ENCODE measurements at regions not wholly inside any gene's neighbourhood (a gene's known extent, or its start where the extent isn't known, plus 50 kb on each side); places are given as distances from the start of the nearest gene placed in this dataset.
A peak's percentile ranks its signal among the peaks of the same experiment; 100 is the strongest.

DNA sequence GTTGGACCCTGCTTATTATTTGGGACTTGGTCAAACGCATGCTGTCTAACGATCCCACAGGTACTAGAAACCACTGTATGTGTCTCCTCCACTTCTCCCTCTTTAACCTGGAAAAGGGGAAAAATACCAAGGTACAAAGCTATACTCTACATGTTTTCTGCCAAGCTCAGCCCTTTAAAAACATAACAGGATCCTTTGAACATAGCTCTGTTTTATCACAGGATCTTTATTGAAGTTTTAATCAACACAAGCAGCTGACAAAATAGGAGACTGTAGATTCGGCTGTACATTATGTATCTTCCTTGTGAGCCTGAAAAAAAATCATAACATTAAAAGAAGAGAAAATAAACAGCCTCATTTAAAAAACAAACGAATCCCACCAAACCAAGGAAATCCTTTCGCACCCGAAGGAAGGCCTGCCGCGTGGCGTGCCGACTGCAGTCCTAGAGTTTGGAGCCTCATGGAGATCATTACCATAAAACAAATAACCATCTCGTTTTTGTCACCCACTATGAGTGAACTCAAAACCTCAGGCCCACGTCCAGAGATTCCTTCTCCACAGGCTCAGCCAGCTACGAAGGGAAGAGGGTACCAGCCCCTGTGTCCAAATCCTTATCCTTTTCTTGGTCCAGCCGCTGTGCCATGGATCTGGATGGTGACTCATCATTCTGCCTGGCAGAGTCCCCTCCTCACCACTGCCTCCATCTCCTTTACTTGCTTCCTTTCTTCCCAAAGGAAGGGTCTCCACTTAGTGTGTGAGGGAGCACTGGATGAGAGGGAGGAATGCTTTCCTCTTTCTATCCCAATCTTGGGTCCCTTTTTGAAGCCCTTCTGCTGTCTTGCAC, 651.1 kb downstream of the CCDC171 start:
- DNase-seq = no peak

DNA sequence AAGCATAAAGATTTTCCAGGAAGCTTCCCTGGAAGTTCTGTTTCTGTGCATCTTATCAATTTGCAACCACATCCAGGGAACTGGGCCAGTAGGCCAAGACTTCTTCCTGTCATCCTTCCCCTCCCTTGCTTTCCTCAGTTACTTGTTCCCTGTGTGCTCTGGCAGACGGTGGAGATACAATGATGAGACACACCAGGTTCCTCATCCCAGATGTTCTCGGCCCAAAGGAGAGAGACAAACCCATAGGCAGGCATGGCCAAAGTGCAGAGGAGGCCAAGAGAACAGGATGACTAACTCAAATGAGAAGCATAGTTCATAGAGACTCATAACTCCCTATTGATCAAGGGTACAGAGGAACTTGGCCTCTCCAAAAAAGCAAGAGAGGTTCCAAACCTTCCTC, 652.6 kb downstream of the CCDC171 start:
- no peak for DNase-seq

- no peak for DNase-seq
These were observed 653.7 kb downstream of the CCDC171 start for GRCh38 chr9:16206518-16206917.

DNA sequence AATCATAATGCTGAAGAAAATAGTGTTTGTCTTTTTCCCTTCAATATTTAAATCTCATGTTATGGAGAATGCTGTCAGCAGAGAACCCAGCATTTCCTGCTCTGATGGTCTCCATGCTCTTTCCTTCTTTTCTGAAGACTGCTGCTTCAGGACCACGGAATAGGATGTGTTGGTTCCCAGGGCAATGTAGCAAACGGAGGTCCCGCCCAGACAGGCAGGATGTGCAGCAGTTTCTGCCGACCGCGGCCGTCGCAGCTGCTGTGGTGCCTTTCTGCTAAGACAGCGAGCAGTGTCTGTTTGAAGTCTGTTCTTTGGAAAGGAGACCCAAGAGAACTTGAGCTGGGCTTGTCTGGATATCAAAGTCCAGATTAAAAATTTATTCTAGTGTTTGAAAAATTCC, 654.3 kb downstream of the CCDC171 start:
- DNase-seq = peak; percentile 71

GRCh38 chr9:16210440-16210839, 657.6 kb downstream of the CCDC171 start:
- DNase-seq = no peak

DNA sequence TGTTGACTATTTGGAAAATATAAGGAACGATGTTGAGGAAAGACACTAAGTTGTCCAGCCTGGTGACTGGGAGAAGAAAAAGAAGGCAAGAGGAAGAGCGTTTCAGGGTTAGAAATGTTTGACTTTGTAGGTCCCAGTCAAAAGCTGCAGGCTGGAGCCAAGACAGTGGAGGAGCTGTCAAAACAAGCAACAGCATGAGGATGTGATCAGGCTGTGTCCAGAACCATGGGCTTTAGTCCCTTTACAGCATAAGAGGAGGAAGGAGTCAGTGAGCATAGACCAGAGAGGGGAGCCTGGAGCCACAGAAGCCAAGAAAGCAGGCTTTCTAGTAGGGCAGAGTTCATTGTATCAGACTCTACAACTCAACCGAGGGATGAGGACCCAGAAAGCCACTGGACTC, 658.5 kb downstream of the BNC2 start:
- no peak for DNase-seq

DNA sequence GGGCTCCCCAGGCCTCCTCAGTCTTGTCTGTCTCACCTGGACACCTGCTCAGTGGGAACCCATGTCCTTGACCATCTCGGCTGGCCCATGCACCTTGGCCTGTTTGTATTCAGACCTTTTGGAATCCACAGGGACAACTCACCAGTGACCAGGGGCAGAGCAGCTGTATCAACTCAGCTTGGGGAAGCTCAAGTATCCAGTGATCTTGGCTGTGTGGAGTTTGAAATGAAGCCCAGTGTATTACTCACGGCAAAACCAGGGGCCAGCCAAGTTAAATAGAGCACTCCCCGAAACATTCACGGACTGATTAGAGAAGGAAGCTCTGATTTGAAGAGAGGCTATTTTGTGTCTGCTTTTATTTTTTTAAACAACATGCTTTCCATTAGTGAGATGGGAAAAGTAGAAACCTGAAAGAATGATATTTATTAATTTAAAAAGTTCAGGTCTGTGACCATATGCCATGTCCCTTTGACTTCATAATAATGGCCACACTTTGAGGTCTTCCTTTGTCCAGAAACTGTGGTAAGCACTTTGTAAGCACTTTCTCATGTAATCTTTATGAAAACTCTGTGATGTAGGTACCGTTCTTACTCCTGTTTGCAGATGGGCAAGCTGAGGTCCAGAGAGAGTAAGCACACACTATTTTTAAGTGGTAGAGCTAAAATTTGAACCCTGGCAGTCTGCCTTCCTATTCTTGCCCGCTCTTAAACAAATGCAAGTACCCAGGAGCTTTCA, 656.5 kb downstream of the BNC2 start:
- DNase-seq = no peak

DNA sequence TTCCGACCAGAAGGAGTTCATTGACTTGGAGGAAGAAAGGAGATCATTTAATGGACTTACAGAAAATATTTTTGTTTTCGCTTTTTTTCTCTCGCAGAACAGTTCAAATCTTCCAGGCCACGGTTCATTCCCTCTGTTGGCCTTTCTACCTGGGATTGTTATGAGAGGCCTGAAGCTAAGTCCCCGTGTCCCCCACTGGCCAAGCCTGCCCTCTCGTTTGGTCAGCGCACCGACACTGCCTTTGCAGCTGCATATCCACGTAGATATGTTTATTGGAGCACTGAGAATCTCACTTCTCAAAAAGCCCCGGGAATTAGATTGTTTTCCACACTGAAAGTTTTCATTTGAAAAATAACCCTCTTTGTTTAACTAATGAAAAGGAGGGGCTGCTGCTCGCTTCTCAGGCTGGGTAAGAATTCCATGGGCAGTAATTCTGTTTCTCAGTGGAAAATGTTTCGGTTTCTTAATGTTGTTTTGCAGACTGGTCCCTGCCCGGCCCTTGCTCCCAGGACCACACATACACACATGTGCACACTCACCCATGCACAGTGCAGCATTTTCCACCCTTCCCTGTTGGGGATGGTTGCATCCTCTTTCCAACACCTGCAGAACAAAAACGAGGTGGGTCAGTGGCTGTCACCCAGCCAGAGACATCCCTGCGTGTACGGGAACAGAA, 655.7 kb downstream of the BNC2 start:
- DNase-seq = no peak

DNA sequence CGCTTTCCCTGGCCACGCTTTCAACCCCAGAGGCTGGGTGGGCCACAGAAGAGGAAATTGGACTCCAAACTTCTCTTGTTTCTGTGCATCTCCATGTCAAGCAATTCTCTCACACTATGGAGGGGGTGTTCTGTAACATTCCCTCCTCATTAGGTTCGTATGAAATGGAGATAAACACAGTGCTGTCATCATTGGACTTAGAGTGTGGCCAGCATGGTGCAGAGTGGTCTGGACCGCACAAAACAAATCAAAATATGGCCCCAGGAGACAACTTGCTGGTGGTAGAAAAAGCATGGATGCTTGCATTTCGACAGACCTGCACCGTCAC, 655.2 kb downstream of the BNC2 start:
- no peak for DNase-seq

DNA sequence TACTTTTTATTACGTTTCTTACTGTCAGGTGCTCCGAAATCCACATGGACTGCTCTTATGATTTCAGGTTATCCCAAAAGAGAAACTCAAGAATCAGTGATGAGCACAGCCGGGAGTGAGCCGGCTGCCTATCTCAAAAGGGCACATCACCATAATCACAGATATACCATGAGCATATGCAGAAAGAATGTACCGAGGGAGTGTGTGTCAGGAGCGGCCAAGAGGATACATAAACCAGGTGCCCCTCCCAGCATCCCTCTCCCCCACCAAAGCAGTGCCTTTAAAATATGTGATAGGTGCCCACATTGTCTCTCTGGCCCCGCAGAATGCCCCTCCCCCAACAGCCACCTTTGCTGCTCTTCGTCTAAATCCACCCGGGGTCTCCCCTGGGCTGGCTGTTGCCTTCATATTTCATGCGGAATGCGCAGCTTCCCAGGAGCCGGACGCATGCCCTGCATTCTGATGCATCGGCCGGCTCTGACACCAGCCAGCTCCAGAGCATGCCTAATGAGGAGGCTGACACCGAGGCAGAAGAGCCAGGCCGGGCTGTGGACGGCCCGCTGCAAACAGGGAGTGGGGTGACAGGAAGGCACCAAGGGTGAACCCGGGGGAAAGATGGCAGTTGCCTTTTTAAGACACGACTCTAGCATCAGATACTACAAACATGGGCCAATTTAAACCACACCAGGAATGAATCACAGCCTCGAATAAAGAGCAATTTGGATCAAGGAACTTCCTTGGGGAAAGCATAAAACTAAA, 652.3 kb downstream of the BNC2 start:
- no peak for DNase-seq

- no peak for DNase-seq
These were observed 649.1 kb downstream of the BNC2 start for GRCh38 chr9:16221366-16221765.

DNA sequence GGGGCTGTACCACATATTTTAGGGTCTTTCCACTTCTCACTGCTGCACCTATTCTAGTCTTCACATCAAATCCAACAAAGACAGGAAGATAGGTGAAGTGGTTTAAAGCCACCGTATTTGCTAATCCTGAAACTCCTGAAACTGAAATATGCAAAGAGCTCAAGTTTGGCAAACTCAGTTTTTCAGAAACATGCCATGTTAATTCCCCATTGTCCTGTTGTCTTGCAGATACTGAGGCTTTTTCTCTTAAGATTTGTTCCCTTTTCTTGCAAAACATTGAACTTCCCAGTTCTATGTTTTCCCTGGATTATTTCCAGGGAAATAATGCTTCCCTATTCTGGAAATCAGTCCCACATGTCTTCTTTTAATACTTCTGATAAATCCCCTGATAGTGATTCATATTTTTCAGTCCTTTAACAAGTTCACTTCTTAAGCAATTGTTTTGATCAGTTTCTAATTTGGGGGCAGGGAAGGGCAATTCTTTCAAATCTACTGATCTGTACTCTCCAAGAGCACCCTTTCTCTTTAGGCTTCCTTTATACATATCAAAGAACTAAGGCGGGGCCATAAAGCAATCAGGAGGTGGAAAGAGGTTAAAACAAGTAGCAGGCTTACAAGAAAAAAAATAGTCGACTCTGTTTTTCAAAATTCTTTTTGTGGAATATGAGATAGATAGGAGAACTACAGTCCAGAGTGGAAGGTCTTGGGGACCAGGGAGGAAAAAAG, 648.5 kb downstream of the BNC2 start:
- DNase-seq = no peak

GRCh38 chr9:16223074-16223871, 647.2 kb downstream of the BNC2 start:
- DNase-seq = no peak

DNA sequence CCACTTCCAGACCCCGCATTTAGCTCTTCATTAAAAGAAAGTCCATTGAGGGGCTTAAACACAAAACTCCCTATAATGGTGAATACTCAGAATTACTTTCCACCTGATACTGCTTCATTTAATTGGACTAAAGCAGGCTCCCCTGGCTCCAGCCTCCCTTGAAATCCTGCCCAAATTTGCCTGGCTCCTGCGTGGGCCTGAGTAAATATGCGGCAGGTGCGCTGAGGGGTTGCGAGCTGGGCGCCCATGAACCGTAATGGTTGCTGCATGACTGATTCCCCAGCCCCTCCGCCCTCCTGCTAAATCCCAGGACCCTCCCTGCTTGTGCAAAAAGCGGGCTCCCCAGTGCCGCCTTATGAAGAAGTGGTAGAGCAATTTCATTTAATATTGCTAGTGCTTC, 639.7 kb downstream of the BNC2 start:
- DNase-seq = no peak

DNA sequence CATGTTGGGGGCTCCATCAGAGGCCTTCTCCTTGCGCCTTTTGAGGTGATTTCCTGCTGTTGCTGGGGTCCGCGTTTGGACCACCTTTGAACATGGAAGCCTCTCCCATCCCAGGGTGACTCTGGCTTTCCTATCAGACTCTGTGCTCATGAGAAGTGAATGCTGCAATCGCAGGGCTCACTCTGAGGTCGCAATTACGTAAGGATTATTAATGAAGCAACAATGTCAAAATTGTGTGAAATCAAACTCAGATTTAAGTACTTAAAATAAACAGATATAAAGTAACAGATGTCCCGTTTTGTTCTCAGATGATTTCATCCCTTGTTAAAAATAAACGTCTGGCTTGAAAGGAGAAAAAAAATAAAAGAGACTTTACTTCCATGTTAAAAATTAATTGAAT, 634.2 kb downstream of the BNC2 start:
- DNase-seq = no peak

DNA sequence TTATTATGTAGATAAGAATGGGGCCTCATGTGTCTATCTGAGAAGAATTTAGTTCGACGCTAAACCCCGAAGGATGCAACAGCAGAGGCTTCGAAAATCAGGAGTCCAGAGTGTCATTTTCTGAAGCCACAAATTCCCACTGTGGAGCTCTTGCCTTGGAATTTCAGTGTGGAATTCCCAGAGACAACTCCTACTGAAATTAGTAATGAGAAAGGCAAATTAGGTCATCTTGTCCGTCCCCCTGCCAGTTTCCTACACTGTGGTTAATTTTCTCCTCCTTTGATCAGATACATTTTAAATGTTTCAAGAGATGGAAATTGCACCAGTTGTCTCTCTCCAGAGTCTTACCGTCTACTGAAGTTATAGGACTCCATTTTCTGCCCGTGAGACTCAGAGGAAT, 633.6 kb downstream of the BNC2 start:
- no peak for DNase-seq

GRCh38 chr9:16238623-16239138, 631.8 kb downstream of the BNC2 start:
- DNase-seq = no peak

DNA sequence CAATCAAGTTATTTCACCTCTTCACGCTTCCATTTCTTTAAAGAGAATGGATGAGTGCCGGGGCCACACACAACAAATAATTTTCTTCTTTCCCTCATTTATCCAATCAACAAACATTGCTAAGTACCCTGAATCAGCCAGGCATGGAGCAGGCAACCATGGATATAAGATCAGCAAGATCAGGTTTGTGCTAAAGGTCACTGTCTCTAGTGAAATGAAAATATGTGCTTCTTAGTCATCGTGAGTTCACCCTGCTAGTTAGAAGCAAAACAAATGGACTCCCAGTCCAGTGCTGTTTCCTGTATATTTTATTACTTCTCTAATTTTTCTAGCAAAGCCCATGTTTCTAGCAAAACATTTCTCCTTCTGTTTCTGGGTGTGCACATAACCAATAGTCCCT, 629.2 kb downstream of the BNC2 start:
- no peak for DNase-seq

DNA sequence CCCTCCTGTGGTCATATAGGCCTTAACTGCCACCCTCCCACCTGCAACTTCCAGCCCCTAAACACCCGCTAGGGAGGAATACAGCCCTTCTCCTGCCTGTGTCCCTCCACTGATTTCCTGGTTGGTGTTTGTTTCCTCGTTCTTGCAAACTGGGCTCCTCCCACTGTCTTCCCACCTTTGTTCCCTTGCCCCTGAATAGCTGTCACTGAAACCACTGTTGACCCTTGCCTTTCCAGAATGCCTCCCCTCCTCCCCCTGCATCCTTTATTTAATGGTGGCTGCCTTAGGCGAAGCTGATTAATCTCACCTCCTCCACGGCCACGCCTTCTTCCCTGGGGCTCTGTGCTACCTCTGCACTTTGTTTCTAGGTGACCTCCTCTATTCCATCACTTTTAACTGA, 626.7 kb downstream of the BNC2 start:
- peak; percentile 72 for DNase-seq

- no peak for DNase-seq
These were observed 624.6 kb downstream of the BNC2 start for GRCh38 chr9:16245756-16246440.

GRCh38 chr9:16246785-16247184, 623.7 kb downstream of the BNC2 start:
- DNase-seq = no peak

Data from islet precursor cell (in vitro differentiated cells).